BE2C (cell line): ENCODE measurements at regions not wholly inside any gene's neighbourhood (a gene's known extent, or its start where the extent isn't known, plus 50 kb on each side); places are given as distances from the start of the nearest gene placed in this dataset.

Source experiments
- DNase-seq: peaks from one replicate; pipeline ENCODE4 v3.0.0-alpha.2; 2020
- H3K27me3 ChIP-seq: fragments of 250-450 bp; sonication (Bioruptor Pico); 2 replicates; pipeline ENCODE4 v1.5.1; 2020; ENCODE audit warnings: mild to moderate bottlenecking
- H3K36me3 ChIP-seq: fragments of 250-450 bp; sonication (Bioruptor Pico); 2 replicates; pipeline ENCODE4 v1.5.1; 2020; ENCODE audit warnings: mild to moderate bottlenecking
- H3K4me1 ChIP-seq: fragments of 250-450 bp; sonication (Bioruptor Pico); 2 replicates; pipeline ENCODE4 v1.5.1; 2020
- H3K4me3 ChIP-seq: 2 replicates; pipeline ENCODE4 v1.5.1; 2011; ENCODE audit warnings: low read depth, low read length
- H3K9me3 ChIP-seq: fragments of 250-450 bp; sonication (Bioruptor Pico); 2 replicates; pipeline ENCODE4 v1.5.1; 2020
- TF ChIP-seq, protein P1 (sequence below): IDR thresholded peaks from 2 replicates; pipeline ENCODE4 v1.5.1; 2012; ENCODE audit warnings: mild to moderate bottlenecking, low read depth, low read length

DNA sequence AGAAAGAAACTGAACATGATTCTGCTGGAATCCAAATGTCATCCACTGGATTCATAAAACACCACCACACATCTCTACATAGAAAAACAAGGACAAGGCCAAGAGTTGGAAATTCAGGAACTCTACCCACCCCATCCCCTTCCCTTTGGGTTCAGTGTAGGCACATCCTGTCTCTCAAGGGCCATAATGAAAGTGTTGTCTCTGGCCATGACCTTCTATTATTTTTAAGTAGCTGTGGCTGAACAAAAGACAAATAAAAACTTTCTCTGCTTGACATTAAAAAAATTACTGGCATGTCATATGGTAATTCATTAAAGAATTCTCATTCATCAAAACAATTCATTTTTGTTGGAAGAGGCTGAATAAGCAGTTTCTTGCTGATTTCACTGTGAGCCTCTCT, 54.9 kb upstream of the ZBTB18 start:
- Histone ChIP-seq H3K27me3 (no peaks in the 10 kb centered on the region), H3K4me1 (no peaks in the 10 kb centered on the region), H3K4me3 (no peak overlapping the region), H3K36me3 (no peaks in the 10 kb centered on the region), H3K9me3 (no peaks in the 10 kb centered on the region)
- DNase-seq = no peak
- TF ChIP-seq, protein P1, sequence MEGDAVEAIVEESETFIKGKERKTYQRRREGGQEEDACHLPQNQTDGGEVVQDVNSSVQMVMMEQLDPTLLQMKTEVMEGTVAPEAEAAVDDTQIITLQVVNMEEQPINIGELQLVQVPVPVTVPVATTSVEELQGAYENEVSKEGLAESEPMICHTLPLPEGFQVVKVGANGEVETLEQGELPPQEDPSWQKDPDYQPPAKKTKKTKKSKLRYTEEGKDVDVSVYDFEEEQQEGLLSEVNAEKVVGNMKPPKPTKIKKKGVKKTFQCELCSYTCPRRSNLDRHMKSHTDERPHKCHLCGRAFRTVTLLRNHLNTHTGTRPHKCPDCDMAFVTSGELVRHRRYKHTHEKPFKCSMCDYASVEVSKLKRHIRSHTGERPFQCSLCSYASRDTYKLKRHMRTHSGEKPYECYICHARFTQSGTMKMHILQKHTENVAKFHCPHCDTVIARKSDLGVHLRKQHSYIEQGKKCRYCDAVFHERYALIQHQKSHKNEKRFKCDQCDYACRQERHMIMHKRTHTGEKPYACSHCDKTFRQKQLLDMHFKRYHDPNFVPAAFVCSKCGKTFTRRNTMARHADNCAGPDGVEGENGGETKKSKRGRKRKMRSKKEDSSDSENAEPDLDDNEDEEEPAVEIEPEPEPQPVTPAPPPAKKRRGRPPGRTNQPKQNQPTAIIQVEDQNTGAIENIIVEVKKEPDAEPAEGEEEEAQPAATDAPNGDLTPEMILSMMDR = no peak

DNA sequence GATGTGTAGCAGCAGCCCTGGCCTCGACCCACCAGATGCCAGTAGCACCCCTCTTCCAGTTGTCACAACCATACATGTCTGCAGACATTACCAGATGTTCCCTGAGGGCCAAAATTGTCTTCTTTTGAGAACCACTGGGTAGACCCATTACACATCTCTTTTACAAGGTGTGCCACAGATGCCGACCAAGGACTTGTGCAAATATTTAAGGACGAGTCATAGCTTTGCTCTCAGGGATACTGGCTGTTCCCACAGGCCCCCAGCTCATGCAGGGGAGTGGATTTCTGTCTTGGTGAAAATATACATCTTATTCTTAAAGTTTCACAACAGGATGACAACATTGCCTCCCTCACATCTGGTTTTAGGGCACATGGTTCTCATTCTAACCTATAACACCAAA, 59.4 kb upstream of the ZBTB18 start:
- Histone ChIP-seq H3K4me1 (no peaks in the 10 kb centered on the region), H3K9me3 (no peaks in the 10 kb centered on the region), H3K36me3 (no peaks in the 10 kb centered on the region), H3K27me3 (no peaks in the 10 kb centered on the region), H3K4me3 (no peak overlapping the region)
- TF ChIP-seq, protein P1 = no peak
- no peak for DNase-seq

DNA sequence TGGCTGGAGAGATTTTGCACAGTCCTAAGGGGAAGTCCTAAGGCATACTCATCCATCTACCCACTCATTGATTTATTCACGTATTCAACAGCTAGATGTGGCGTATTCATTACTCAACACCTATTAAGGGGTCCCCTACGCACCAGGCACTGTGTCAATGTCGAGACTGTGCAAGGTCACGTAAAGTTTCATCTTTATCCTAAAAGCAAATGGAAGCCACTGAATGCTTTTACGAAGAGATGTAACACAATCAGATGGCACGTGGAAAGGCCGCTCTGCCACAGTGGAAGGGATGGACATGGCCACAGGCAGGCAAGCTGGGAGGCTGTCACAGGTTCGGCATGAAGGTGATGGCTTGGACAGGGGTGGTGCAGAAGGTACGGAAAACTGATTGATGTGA, 66.3 kb upstream of the ZBTB18 start:
- Histone ChIP-seq H3K36me3 (no peaks in the 10 kb centered on the region), H3K4me3 (no peak overlapping the region), H3K9me3 (no peaks in the 10 kb centered on the region), H3K27me3 (no peaks in the 10 kb centered on the region), H3K4me1 (peaks cover 7% of the 10 kb centered on the region; the same call in 1 of the 2 replicates)
- DNase-seq = no peak
- TF ChIP-seq, protein P1 = no peak

DNA sequence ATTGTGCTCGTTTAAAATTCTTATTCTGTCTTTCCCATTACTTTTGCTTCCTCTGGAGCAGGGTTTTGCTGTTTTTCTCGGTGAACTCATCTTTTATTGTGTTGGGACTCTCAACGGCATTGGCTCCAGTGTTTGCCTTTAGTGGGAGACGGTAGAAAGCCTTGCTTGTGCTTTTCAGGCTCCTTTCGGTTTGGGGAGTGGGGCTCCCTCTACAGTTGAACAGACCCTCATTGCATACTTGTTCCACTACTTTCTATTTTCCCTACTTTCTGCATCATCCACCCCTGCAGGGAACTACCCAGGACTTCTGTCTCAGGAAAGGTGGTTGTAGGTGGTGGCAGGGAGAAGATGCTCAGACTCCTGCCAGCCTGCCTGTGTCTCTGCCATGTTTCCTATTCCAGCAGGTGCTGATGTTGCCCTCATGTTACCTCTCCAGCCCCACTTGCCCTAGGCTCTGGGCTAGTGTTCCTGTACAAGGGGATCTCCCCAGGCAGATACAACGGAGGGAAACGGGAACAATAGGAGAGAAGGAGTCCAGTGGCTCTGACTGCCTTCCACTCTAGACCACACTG, 68.5 kb upstream of the ZBTB18 start:
- H3K4me1 ChIP-seq = peaks cover 7% of the 10 kb centered on the region; the same call in 1 of the 2 replicates
- H3K4me3 ChIP-seq = no peak overlapping the region
- H3K36me3 ChIP-seq = no peaks in the 10 kb centered on the region
- H3K27me3 ChIP-seq = no peaks in the 10 kb centered on the region
- DNase-seq = no peak
- TF ChIP-seq, protein P1 = peak; percentile 43
- H3K9me3 ChIP-seq = no peaks in the 10 kb centered on the region

DNA sequence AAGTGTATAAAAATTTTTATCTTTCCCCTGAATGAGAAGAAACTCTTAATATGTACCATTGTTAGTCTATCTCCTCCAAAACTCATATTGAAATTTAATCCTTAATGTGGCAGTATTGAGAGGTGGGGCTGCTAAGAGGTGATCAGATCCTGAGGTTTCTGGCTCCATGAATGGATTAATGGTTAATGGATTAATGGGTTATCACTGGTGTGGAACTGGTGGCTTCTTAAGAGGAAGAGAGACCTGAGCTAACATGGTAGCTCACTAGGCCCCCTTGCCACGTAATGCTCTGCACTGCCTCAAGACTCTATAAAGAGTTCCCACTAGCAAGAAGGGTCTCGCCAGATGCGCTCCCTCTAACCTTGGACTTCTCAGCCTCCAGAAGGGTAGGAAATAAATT, 70.6 kb upstream of the ZBTB18 start:
- no peaks in the 10 kb centered on the region for H3K9me3 ChIP-seq
- no peaks in the 10 kb centered on the region for H3K27me3 ChIP-seq
- no peak overlapping the region for H3K4me3 ChIP-seq
- DNase-seq = no peak
- TF ChIP-seq, protein P1 = no peak
- peaks cover 10% of the 10 kb centered on the region; the same call in 1 of the 2 replicates for H3K4me1 ChIP-seq
- no peaks in the 10 kb centered on the region for H3K36me3 ChIP-seq

DNA sequence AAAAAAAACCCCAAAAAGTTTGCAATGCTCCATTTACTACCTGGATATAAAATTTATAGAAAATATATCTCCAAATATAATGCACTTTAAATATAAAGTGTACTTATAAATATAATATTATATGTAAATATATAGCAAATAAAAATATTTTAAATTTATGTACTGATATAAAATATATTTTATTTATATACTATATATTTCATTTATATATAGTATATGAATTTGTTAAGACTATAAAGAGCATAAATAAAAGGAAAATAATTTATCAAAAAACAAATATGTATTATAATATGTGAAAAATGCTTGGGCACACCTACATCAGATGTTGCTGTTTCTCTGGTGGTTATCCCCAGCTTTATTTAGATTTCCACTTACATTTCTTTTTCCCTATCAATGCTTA, 71.0 kb upstream of the ZBTB18 start:
- Histone ChIP-seq H3K4me1 (peaks cover 10% of the 10 kb centered on the region; the same call in 1 of the 2 replicates), H3K4me3 (no peak overlapping the region), H3K36me3 (no peaks in the 10 kb centered on the region), H3K9me3 (no peaks in the 10 kb centered on the region), H3K27me3 (no peaks in the 10 kb centered on the region)
- DNase-seq = no peak
- TF ChIP-seq, protein P1 = no peak
